T follicular helper cell (primary cell): ENCODE measurements at regions not wholly inside any gene's neighbourhood (a gene's known extent, or its start where the extent isn't known, plus 50 kb on each side); places are given as distances from the start of the nearest gene placed in this dataset.

Experiments
- DNase-seq: peaks from one replicate; pipeline ENCODE4 v3.0.0-alpha.2; 2020; ENCODE audit warnings: low read depth

DNA sequence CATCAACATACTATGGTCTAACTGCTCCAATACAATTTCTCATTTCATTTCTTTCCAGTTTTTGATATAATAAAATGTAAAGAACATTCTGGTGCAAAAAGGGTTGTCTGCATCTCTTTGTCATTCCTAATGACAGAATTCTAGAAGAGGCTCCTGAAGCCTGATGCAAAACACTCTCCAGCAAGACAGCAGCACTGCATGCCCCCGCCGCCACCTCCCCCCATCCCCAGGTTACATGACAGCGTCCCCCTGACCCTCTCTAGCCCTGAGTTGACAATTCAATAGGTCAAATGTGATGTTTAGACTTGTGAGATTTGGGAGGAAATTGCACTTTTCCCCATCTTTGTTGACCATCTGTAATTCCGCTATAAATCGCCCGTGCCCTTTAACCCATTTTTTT lies 64.6 kb upstream of the C1orf21 start:
- DNase-seq, result no peak

DNA sequence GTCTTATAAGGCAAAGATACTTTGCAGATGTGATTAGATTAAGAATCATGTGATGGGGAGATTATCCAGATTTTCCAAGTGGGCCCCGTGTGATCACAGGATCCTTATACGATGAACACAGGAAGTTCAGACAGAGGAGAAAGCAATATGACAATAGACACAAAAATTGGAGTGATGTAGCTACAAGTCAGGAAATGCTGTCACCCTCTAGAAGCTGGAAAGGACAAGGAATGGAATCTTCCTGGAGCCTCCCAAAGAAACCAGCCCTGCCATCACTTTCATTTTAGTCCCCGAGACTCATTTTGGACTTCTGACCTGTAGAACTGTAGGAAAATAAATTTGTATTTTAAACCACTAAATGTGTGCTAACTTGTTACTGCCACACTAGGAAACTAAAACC lies 61.9 kb upstream of the C1orf21 start:
- DNase-seq, result no peak

DNA sequence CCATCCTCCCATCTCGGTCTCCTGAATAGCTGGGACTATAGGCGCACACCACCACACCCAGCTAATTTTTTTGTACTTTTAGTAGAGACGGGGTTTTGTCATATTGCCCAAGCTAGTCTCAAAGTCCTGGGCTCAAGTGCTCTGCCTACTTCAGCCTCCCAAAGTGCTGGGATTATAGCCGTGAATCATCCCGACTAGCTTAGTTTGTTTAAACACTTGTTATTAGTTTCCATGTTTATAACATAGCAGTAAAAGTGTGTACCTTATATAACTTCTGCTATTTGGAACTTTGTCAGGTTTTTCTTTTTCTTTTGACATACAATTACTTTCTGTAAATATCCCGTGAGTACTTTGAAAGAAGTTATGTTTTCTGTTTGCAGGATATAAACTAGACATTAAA lies 60.6 kb upstream of the C1orf21 start:
- no peak for DNase-seq

DNA sequence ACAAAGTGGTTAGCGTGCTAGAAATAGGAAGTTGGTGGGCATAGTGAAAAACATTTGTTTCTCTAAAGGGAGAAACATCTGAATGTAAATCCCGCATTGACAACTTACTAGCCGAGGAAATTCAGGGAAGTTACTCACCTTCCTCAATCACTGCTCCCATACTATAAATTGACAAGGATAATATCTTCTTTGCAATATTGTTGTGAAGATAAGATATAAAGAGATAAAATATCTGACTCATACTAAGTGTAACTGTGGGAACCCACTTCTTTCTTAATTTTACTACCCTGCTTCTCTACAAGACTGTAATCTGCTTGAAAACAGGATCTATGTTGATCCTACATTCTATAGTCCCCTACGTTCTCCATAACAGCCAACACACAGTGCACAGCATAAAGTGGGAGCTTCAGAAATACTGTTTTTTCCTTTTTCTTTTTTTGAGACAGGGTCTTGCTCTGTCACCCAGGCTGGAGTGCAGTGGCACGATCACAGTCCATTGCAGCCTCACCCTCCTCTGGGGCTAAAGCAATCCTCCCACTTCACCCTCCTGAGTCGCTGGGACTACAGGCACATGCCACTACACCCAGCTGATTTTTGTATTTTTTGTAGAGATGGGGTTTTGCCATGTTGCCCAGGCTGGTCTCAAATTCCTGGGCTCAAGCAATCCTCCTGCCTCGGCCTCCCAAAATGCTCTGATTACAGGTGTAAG lies 57.4 kb upstream of the C1orf21 start:
- no peak for DNase-seq

DNA sequence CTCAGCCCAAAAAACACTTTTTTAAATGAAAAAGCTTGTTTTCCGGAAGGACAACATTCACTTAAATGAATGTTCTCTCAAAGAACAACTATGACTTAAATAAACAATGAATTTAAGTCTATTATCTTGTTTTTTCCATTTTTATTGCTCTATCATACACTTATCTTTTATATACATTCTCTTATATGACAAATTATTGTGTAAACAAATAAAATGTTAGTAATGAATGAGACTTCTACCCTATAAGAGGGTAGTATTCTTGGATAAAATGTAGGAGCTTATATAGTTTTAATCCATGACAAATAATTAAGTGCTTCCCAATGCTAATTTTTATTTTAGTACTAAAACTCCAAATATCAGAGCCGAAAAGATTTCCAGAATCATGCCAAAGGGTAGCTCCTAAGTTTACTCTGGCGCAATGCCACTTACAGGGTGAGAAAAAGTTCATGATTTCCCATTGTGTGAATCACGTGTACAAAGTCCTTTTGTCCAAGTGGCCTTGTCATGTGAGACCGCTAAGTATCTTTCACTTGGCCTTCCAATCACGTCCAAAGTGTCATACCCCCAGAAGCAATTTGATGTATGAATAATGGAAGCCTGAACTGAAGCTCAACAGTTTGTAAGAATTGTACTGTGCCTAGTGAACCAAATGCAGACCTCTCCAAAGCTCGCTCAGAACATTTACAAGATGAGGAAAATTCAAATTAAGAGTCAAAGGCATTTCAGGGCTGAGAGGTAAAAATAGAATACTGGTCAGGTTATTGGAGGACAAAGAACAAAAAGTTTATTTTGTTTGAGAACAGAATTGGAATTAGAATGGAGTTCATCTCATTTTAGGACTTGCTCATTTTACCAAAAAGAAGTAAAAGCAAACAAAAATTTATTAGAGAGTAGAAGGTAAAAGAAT lies 56.6 kb upstream of the C1orf21 start:
- DNase-seq, result no peak

DNA sequence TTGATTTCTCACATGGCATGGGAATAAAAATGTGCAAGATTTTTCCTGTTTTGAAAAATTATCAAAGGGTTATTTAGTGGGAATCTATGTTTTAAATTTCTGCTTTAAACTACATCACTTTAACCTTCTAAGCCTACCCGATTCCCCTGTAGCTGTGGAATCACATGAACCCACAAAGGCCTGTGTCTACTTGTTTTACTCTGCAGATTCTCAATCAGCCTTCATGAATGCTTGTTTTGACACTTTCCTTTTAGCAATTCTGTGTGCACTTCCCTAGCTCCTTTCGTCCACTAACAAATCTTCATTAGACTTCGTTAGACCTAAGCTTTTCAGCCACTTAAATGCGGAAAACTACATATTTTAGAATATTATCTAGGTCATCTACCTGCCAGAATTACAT lies 56.0 kb upstream of the C1orf21 start:
- DNase-seq, result no peak
